Common myeloid progenitor, CD34-positive (primary cell): ENCODE measurements at regions not wholly inside any gene's neighbourhood (a gene's known extent, or its start where the extent isn't known, plus 50 kb on each side); places are given as distances from the start of the nearest gene placed in this dataset.

Experiments
- CTCF ChIA-PET: fragments of 350-600 bp; sonication (Branson Sonifier 250); formaldehyde crosslinking; loops from one replicate; lab custom pipeline; 2021; ENCODE audit warnings: antibody characterized with exemption; lab: Charles Lee
- POLR2A ChIA-PET: fragments of 350-600 bp; sonication (Branson Sonifier 250); formaldehyde crosslinking; loops from one replicate; lab custom pipeline; 2021; ENCODE audit warnings: antibody characterized with exemption; lab: Charles Lee
- DNase-seq, 3 donors: peaks; one replicate each; pipeline versions ENCODE4 v3.0.0 to v3.0.0-alpha.2; 2013
- H3K27ac ChIP-seq, 2 experiments: 1 replicate in 1 of 2; 2 replicates in 1 of 2; pipeline ENCODE4 v1.7.0; 2013; ENCODE audit warnings: inconsistent platforms in 2 of 2, low read length in 2 of 2, mild to moderate bottlenecking in 2 of 2, low read depth in 1 of 2, moderate library complexity in 1 of 2; ENCODE audit not compliant: severe bottlenecking in 2 of 2, insufficient read depth in 1 of 2, poor library complexity in 1 of 2
- H3K27me3 ChIP-seq, 5 experiments: replicated peaks in 2 of 5; 1 replicate in 3 of 5; 2 replicates in 2 of 5; pipeline versions ENCODE4 v1.6.1 to v1.7.0; 2013; ENCODE audit warnings: low read length in 4 of 5, mild to moderate bottlenecking in 2 of 5, moderate library complexity in 2 of 5, inconsistent platforms in 1 of 5; ENCODE audit not compliant: insufficient read depth in 5 of 5, control insufficient read depth in 4 of 5
- H3K36me3 ChIP-seq, 4 experiments: 1 replicate in 2 of 4; 2 replicates in 2 of 4; pipeline versions ENCODE4 v1.6.1 to v1.7.0; 2013; ENCODE audit warnings: low read length in 3 of 4, control low read depth in 1 of 4, mild to moderate bottlenecking in 1 of 4; ENCODE audit not compliant: control insufficient read depth in 4 of 4, insufficient read depth in 4 of 4
- H3K4me1 ChIP-seq, 4 experiments: 1 replicate in 3 of 4; 2 replicates in 1 of 4; pipeline versions ENCODE4 v1.6.1 to v1.7.1; 2013; ENCODE audit warnings: low read length in 3 of 4, mild to moderate bottlenecking in 3 of 4, control low read depth in 1 of 4, inconsistent platforms in 1 of 4, moderate library complexity in 1 of 4; ENCODE audit not compliant: control insufficient read depth in 4 of 4, insufficient read depth in 4 of 4; ENCODE audit errors: control extremely low read depth in 1 of 4
- H3K4me3 ChIP-seq, 7 experiments: 1 replicate in 4 of 7; 2 replicates in 3 of 7; pipeline versions ENCODE4 v1.5.1 to v1.7.0; 2013; ENCODE audit warnings: mild to moderate bottlenecking in 7 of 7, low read length in 6 of 7, moderate library complexity in 6 of 7, inconsistent platforms in 2 of 7, low read depth in 2 of 7, control low read depth in 1 of 7; ENCODE audit not compliant: insufficient read depth in 4 of 7, control insufficient read depth in 1 of 7; ENCODE audit errors: extremely low read depth in 1 of 7
- H3K9me3 ChIP-seq, 5 experiments: 1 replicate in 4 of 5; 2 replicates in 1 of 5; pipeline versions ENCODE4 v1.6.1 to v1.7.1; 2013; ENCODE audit warnings: low read length in 4 of 5, mild to moderate bottlenecking in 2 of 5, inconsistent platforms in 1 of 5, low read depth in 1 of 5, moderate library complexity in 1 of 5; ENCODE audit not compliant: control insufficient read depth in 4 of 5, insufficient read depth in 2 of 5; ENCODE audit errors: control extremely low read depth in 1 of 5
- WGBS: methylation state at CpG from one replicate; pipeline ENCODE4 v1.1.5; 2013; ENCODE audit not compliant: insufficient coverage; 5-methylcytosine and 5-hydroxymethylcytosine counted together

- ChIA-PET POLR2A (no interaction called here), CTCF (no interaction called here)
- Histone ChIP-seq H3K9me3 (peaks cover 0 to 15% (median 4%) of the 10 kb centered on the region in 5 experiments), H3K27ac (no peak overlapping the region), H3K27me3 (no peaks in the 10 kb centered on the region), H3K4me3 (no peak overlapping the region), H3K4me1 (no peaks in the 10 kb centered on the region), H3K36me3 (no peaks in the 10 kb centered on the region)
- DNase-seq, result no peak
- no CpG with 5 or more reads among the region's 1 CpG for WGBS
Observed at GRCh38 chr1:195915826-195916225, 692.4 kb downstream of the KCNT2 start.

GRCh38 chr1:195909061-195909460 is 699.2 kb downstream of the KCNT2 start:
- no peak overlapping the region for H3K27ac ChIP-seq
- 100% methylated on average over 5 of the region's 6 CpGs for WGBS
- no peak overlapping the region for H3K4me3 ChIP-seq
- H3K4me1 ChIP-seq, result peaks cover 2 to 10% (median 5%) of the 10 kb centered on the region in 4 experiments
- POLR2A ChIA-PET, result no interaction called here
- H3K36me3 ChIP-seq, result no peaks in the 10 kb centered on the region
- no peaks in the 10 kb centered on the region for H3K27me3 ChIP-seq
- DNase-seq, result no peak
- CTCF ChIA-PET, result interaction anchor here (1.1 kb wide), 1 partner anchor 9 kb away, joined by 3 read pairs; no protein-coding TSS in a partner anchor
- H3K9me3 ChIP-seq, result no peaks in the 10 kb centered on the region

DNA sequence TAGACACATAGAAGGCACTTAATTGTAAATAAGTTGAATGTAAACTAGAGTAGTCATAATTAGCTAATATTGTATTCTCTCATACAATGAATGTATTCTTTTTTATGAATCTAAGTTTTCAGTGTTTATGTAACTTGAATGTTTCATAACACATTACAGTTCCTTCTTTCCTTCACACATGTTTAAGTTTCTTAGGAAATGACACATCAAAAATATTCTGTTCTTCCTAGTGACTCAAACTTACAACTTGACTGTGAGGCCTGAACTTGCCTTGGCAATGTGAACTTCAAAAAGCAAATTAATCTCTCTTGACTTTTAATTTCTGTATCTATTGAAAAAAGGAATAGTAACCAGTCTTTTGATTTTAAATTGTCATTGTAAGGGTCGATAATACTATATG is 700.1 kb downstream of the KCNT2 start:
- Histone ChIP-seq H3K36me3 (no peaks in the 10 kb centered on the region), H3K4me3 (no peak overlapping the region), H3K9me3 (no peaks in the 10 kb centered on the region), H3K27ac (peak overlapping the region; percentile 40 to 71), H3K4me1 (peaks cover 2 to 10% (median 5%) of the 10 kb centered on the region in 4 experiments), H3K27me3 (no peaks in the 10 kb centered on the region)
- ChIA-PET POLR2A (no interaction called here), CTCF (no interaction called here)
- no CpG with 5 or more reads among the region's 1 CpG for WGBS
- peak; percentile 48 to 92 (median 84) for DNase-seq

- no peak for DNase-seq
- ChIA-PET CTCF (interaction anchor here (0.9 kb wide), 1 partner anchor 46 kb away, joined by 4 read pairs; no protein-coding TSS in a partner anchor), POLR2A (no interaction called here)
- no peaks in the 10 kb centered on the region for H3K36me3 ChIP-seq
- H3K4me3 ChIP-seq, result no peak overlapping the region
- peaks cover 9 to 29% (median 20%) of the 10 kb centered on the region in 4 experiments for H3K4me1 ChIP-seq
- H3K27me3 ChIP-seq, result no peaks in the 10 kb centered on the region
- H3K27ac ChIP-seq, result no peak overlapping the region
- H3K9me3 ChIP-seq, result no peaks in the 10 kb centered on the region
- WGBS, result 97% methylated on average over 3 of the region's 3 CpGs
Observed at GRCh38 chr1:195903203-195903602, 705.0 kb downstream of the KCNT2 start.

- POLR2A ChIA-PET, result no interaction called here
- WGBS, result 100% methylated on average over 2 of the region's 4 CpGs
- H3K4me1 ChIP-seq, result peaks cover 12 to 29% (median 19%) of the 10 kb centered on the region in 4 experiments
- H3K4me3 ChIP-seq, result no peak overlapping the region
- no peak overlapping the region for H3K27ac ChIP-seq
- no peaks in the 10 kb centered on the region for H3K9me3 ChIP-seq
- CTCF ChIA-PET, result interaction anchor here (0.9 kb wide), 1 partner anchor 46 kb away, joined by 4 read pairs; no protein-coding TSS in a partner anchor
- DNase-seq, result no peak
- H3K27me3 ChIP-seq, result no peaks in the 10 kb centered on the region
- no peaks in the 10 kb centered on the region for H3K36me3 ChIP-seq
Observed at GRCh38 chr1:195902779-195903178, 705.5 kb downstream of the KCNT2 start.

DNA sequence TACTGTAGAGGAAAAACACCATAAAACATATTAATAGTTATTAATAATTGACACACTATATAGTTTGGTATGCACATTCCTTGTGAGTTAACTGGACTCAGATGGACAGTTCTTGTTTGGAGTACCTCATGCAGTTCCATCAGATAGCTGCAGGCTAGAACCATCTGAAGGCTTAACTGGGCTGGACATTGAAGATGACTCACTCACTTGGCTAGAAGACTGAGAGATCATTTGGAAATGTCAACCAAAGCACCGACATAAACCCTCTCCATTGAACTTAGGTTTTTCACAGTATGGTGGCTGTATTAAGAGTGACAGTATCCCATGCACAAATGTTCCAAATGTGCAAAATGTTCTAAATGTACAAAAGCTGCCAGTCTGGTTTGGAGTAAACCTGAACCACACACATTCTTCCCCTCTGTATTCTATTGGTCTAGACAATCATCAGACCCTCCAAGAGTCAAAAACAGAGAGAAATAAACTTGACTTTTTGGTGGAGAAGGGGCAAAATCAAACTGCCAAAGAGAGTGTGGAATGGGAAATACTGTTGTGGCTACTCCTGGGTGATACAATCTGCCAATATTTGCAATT is 708.4 kb downstream of the KCNT2 start:
- H3K9me3 ChIP-seq, result no peaks in the 10 kb centered on the region
- peak in 1 of 3 donors; percentile 18 for DNase-seq
- ChIA-PET POLR2A (no interaction called here), CTCF (interaction anchor here (1.4 kb wide), 1 partner anchor 9 kb away, joined by 3 read pairs; no protein-coding TSS in a partner anchor)
- H3K27me3 ChIP-seq, result no peaks in the 10 kb centered on the region
- no peaks in the 10 kb centered on the region for H3K36me3 ChIP-seq
- H3K4me3 ChIP-seq, result no peak overlapping the region
- H3K27ac ChIP-seq, result peak overlapping the region in 1 of 2 experiments; percentile 70
- WGBS, result 88% methylated on average over 1 of the region's 1 CpG
- H3K4me1 ChIP-seq, result peaks cover 10 to 25% (median 16%) of the 10 kb centered on the region in 4 experiments

- H3K27me3 ChIP-seq, result no peaks in the 10 kb centered on the region
- no peaks in the 10 kb centered on the region for H3K9me3 ChIP-seq
- H3K4me3 ChIP-seq, result peak overlapping the region in 3 of 7 experiments; percentile 0 to 66 (median 2)
- 0% methylated on average over 1 of the region's 2 CpGs for WGBS
- ChIA-PET POLR2A (no interaction called here), CTCF (interaction anchor here (1.4 to 2.6 kb wide), 3 partner anchors 10 to 13 kb away, joined by 3 to 12 read pairs (median 3); no protein-coding TSS in a partner anchor)
- H3K27ac ChIP-seq, result peak overlapping the region; percentile 4 to 70
- peak; percentile 70 to 93 (median 82) for DNase-seq
- H3K4me1 ChIP-seq, result peaks cover 10 to 25% (median 16%) of the 10 kb centered on the region in 4 experiments
- no peaks in the 10 kb centered on the region for H3K36me3 ChIP-seq
Observed at GRCh38 chr1:195898924-195899323, 709.3 kb downstream of the KCNT2 start.
